Breast epithelium (tissue), 4 donors: ENCODE measurements at regions not wholly inside any gene's neighbourhood (a gene's known extent, or its start where the extent isn't known, plus 50 kb on each side); places are given as distances from the start of the nearest gene placed in this dataset.

Experiments
- DNase-seq, 2 donors: peaks; one replicate each; pipeline ENCODE4 v3.0.0-alpha.2; 2019; ENCODE audit warnings: low spot score in 2 of 2
- H3K27ac ChIP-seq, 2 donors: fragments of 200-600 bp; sonication (generic) in 1 of 2; one replicate each; pipeline ENCODE4 v1.5.1; 2016 to 2019; ENCODE audit warnings: mild to moderate bottlenecking in 1 of 2
- H3K27me3 ChIP-seq, 2 donors: fragments of 200-600 bp; sonication (generic) in 1 of 2; one replicate each; pipeline versions ENCODE4 v1.5.1 to v1.6.0; 2017 to 2019; ENCODE audit warnings: control low read depth in 1 of 2, mild to moderate bottlenecking in 1 of 2
- H3K36me3 ChIP-seq: fragments of 200-600 bp; one replicate; pipeline ENCODE4 v1.5.1; 2019
- H3K4me1 ChIP-seq, 2 donors: fragments of 200-600 bp; sonication (generic); one replicate each; pipeline ENCODE4 v1.5.1; 2016 to 2019; ENCODE audit warnings: control low read depth in 1 of 2
- H3K4me3 ChIP-seq, 3 donors: fragments of 200-600 bp; sonication (generic); 1 replicate in 2 of 3; 2 replicates in 1 of 3; pipeline ENCODE4 v1.5.1; 2016 to 2019; ENCODE audit warnings: mild to moderate bottlenecking in 3 of 3, moderate library complexity in 2 of 3
- H3K9me3 ChIP-seq, 2 donors: fragments of 200-600 bp; sonication (generic) in 1 of 2; one replicate each; pipeline ENCODE4 v1.5.1; 2016 to 2019; ENCODE audit warnings: control low read depth in 1 of 2
- CTCF ChIP-seq, 3 donors: fragments of 450-650 bp; IDR thresholded peaks; one replicate each; pipeline ENCODE4 v1.5.1; 2016 to 2017; ENCODE audit warnings: antibody characterized with exemption in 3 of 3, mild to moderate bottlenecking in 3 of 3, moderate library complexity in 3 of 3
- POLR2A ChIP-seq: fragments of 450-650 bp; IDR thresholded peaks from one replicate; pipeline ENCODE4 v1.6.1; 2016; ENCODE audit warnings: antibody characterized with exemption, mild to moderate bottlenecking, moderate library complexity
- POLR2AphosphoS5 ChIP-seq, 3 donors: sonication (generic); formaldehyde crosslinking; IDR thresholded peaks; one replicate each; pipeline ENCODE4 v1.6.1; 2017; ENCODE audit warnings: antibody characterized with exemption in 3 of 3
- intact Hi-C: fragments of 100-400 bp; cut with DNase I; formaldehyde crosslinking; loops from one replicate; pipeline ENCODE4 v1.15.1; 2023; ENCODE audit warnings: low total_unique reads

GRCh38 chr6:145250436-145250835 lies 484.9 kb downstream of the EPM2A start:
- DNase-seq, result no peak
- no peak for TF ChIP-seq POLR2AphosphoS5 (IDR thresholded peaks at IDR 0.05)
- TF ChIP-seq CTCF (IDR thresholded peaks at IDR 0.05), result no peak
- no peak for TF ChIP-seq POLR2A
- Histone ChIP-seq H3K4me3 (no peak overlapping the region), H3K27me3 (no peaks in the 10 kb centered on the region), H3K4me1 (no peaks in the 10 kb centered on the region), H3K36me3 (no peaks in the 10 kb centered on the region), H3K9me3 (peaks cover 0 to 2% of the 10 kb centered on the region in 2 donors), H3K27ac (no peak overlapping the region)
- intact Hi-C loops, result no loop called here

- H3K27me3 ChIP-seq, result no peaks in the 10 kb centered on the region
- no peak overlapping the region for H3K4me3 ChIP-seq
- intact Hi-C loops, result no loop called here
- no peak overlapping the region for H3K27ac ChIP-seq
- peaks cover 0 to 4% of the 10 kb centered on the region in 2 donors for H3K9me3 ChIP-seq
- no peak for DNase-seq
- no peaks in the 10 kb centered on the region for H3K36me3 ChIP-seq
- no peaks in the 10 kb centered on the region for H3K4me1 ChIP-seq
- no peak for TF ChIP-seq POLR2A
- no peak for TF ChIP-seq POLR2AphosphoS5 (IDR thresholded peaks at IDR 0.05)
- TF ChIP-seq CTCF (IDR thresholded peaks at IDR 0.05), result no peak
Measured at GRCh38 chr6:145252737-145253136, 482.6 kb downstream of the EPM2A start.

- no peak for TF ChIP-seq CTCF (IDR thresholded peaks at IDR 0.05)
- no peak for TF ChIP-seq POLR2A
- no peak for TF ChIP-seq POLR2AphosphoS5 (IDR thresholded peaks at IDR 0.05)
- Histone ChIP-seq H3K4me3 (no peak overlapping the region), H3K27me3 (no peaks in the 10 kb centered on the region), H3K9me3 (peaks cover 0 to 4% of the 10 kb centered on the region in 2 donors), H3K36me3 (no peaks in the 10 kb centered on the region), H3K27ac (no peak overlapping the region), H3K4me1 (no peaks in the 10 kb centered on the region)
- no peak for DNase-seq
- intact Hi-C loops, result no loop called here
Measured at GRCh38 chr6:145254649-145255401, 480.5 kb downstream of the EPM2A start.

- intact Hi-C loops, result no loop called here
- H3K4me3 ChIP-seq, result no peak overlapping the region
- no peak for TF ChIP-seq POLR2AphosphoS5 (IDR thresholded peaks at IDR 0.05)
- TF ChIP-seq CTCF (IDR thresholded peaks at IDR 0.05), result no peak
- no peak for TF ChIP-seq POLR2A
- H3K27ac ChIP-seq, result no peak overlapping the region
- no peaks in the 10 kb centered on the region for H3K36me3 ChIP-seq
- no peaks in the 10 kb centered on the region for H3K27me3 ChIP-seq
- no peak for DNase-seq
- H3K9me3 ChIP-seq, result peaks cover 0 to 4% of the 10 kb centered on the region in 2 donors
- H3K4me1 ChIP-seq, result no peaks in the 10 kb centered on the region
Measured at GRCh38 chr6:145257704-145258103, 477.6 kb downstream of the EPM2A start.

- DNase-seq, result no peak
- TF ChIP-seq POLR2AphosphoS5 (IDR thresholded peaks at IDR 0.05) (no peak), CTCF (IDR thresholded peaks at IDR 0.05) (no peak), POLR2A (no peak)
- Histone ChIP-seq H3K4me3 (no peak overlapping the region), H3K27ac (no peak overlapping the region), H3K27me3 (no peaks in the 10 kb centered on the region), H3K4me1 (no peaks in the 10 kb centered on the region), H3K9me3 (peaks cover 0 to 4% of the 10 kb centered on the region in 2 donors), H3K36me3 (no peaks in the 10 kb centered on the region)
- intact Hi-C loops, result no loop called here
Measured at GRCh38 chr6:145258122-145258521, 477.2 kb downstream of the EPM2A start.
